ENCODE measurements at regions not wholly inside any gene's neighbourhood (a gene's known extent, or its start where the extent isn't known, plus 50 kb on each side); places are given as distances from the start of the nearest gene placed in this dataset.

GRCh38 chr3:87167628-87168456 lies 59.3 kb upstream of the CHMP2B start:
- DNase-seq (ENCODE audit: extremely low read depth in 1 of 4, low spot score in 3 of 4): peak; percentile 7 to 42 (median 19)
- H3K4me3 ChIP-seq: no peak overlapping the region
- no TSS peak for BruUV-seq (replicated peaks)
- in situ Hi-C loops (cut with MboI) (no loop called here), intact Hi-C loops (cut with micrococcal nuclease) (loop anchor here (1.0 kb wide), 2 partner anchors 199 to 394 kb away; no protein-coding TSS in a partner anchor)
- H3K27me3 ChIP-seq (ENCODE audit: control insufficient read depth in 2 of 2, insufficient read depth in 2 of 2, low read length in 2 of 2): no peaks in the 10 kb centered on the region
- H3K27ac ChIP-seq (ENCODE audit: extremely low read depth, low read depth, low read length): no peak overlapping the region
- WGBS (ENCODE audit: insufficient coverage, low coverage, missing lambda C conversion rate): 5% methylated on average over 11 of the region's 11 CpGs
- no peaks in the 10 kb centered on the region for H3K9me1 ChIP-seq (ENCODE audit: control insufficient read depth, insufficient read depth, low read length)
- H3K4me1 ChIP-seq (replicated peaks in 1 of 2; ENCODE audit: control insufficient read depth in 2 of 2, insufficient read depth in 2 of 2, low read length in 2 of 2): no peaks in the 10 kb centered on the region
- no peaks in the 10 kb centered on the region for H4K20me1 ChIP-seq (replicated peaks; ENCODE audit: control insufficient read depth, insufficient read depth, low read length)
- no peaks in the 10 kb centered on the region for H3K36me3 ChIP-seq (ENCODE audit: control insufficient read depth, insufficient read depth, low read length)
- no peak overlapping the region for H3K9ac ChIP-seq (ENCODE audit: insufficient read depth in 1 of 2, low read depth in 2 of 2, low read length in 2 of 2)
- no peaks in the 10 kb centered on the region for H3K79me2 ChIP-seq (ENCODE audit: control insufficient read depth, insufficient read depth, low read length)
- ChIA-PET CTCF (ENCODE audit: low intra/inter-chr PET ratio) (interaction anchor here (0.8 kb wide), 1 partner anchor 198 kb away, joined by 5 read pairs; no protein-coding TSS in a partner anchor), POLR2A (no interaction called here)
- ATAC-seq: peak; percentile 55; the same call in 2 of the 3 replicates
- no peak overlapping the region for H2AFZ ChIP-seq (ENCODE audit: low read depth, low read length)
- H3K4me2 ChIP-seq (ENCODE audit: insufficient read depth, low read length): no peak overlapping the region
- peak; percentile 77 for FAIRE-seq
- no peaks in the 10 kb centered on the region for H3K9me3 ChIP-seq (replicated peaks; ENCODE audit: control insufficient read depth, insufficient read depth, low read depth, low read length)
- no peak for TF ChIP-seq ARID4B (CRISPR knock-in tag; IDR thresholded peaks at IDR 0.05)
- TF ChIP-seq CC2D1A (IDR thresholded peaks at IDR 0.05): no peak
- TF ChIP-seq CTCF (IDR thresholded peaks at IDR 0.05 in 2 of 3, conservative IDR thresholded peaks at IDR 0.05 in 1 of 3; ENCODE audit: insufficient read depth in 2 of 3, low read depth in 1 of 3, low read length in 3 of 3): peak; percentile 32 to 55 (median 40); a peak in 4 of 6 replicates
- TF ChIP-seq RAD21 (CRISPR knock-in tag; conservative IDR thresholded peaks at IDR 0.05 in 1 of 2, IDR thresholded peaks at IDR 0.05 in 1 of 2): peak in 1 of 2 experiments; percentile 41; a peak in 2 of 4 replicates
- TF ChIP-seq ZNF174 (CRISPR knock-in tag; IDR thresholded peaks at IDR 0.05): no peak

All from K562 (cell line).